ENCODE measurements at regions not wholly inside any gene's neighbourhood (a gene's known extent, or its start where the extent isn't known, plus 50 kb on each side); places are given as distances from the start of the nearest gene placed in this dataset.

- Histone ChIP-seq H3K4me2 (ENCODE audit: control insufficient read depth, extremely low read depth, insufficient read depth, low read depth, low read length) (no peak overlapping the region), H3K79me2 (ENCODE audit: control insufficient read depth, insufficient read depth, low read length) (no peaks in the 10 kb centered on the region), H3K36me3 (ENCODE audit: control insufficient read depth in 2 of 2, extremely low read depth in 1 of 2, insufficient read depth in 2 of 2, low read length in 2 of 2) (no peaks in the 10 kb centered on the region), H3K9me1 (ENCODE audit: control insufficient read depth, extremely low read depth, insufficient read depth, low read length) (no peaks in the 10 kb centered on the region), H3K9me3 (ENCODE audit: control insufficient read depth, low read depth, low read length) (no peaks in the 10 kb centered on the region), H3K9ac (ENCODE audit: control insufficient read depth, extremely low read depth, insufficient read depth, low read length) (no peak overlapping the region), H4K20me1 (ENCODE audit: control insufficient read depth, extremely low read depth, insufficient read depth, low read length) (no peaks in the 10 kb centered on the region), H3K4me1 (ENCODE audit: control insufficient read depth, extremely low read depth, insufficient read depth, low read length) (peaks cover 13% of the 10 kb centered on the region), H3K27me3 (ENCODE audit: control insufficient read depth, extremely low read depth, insufficient read depth, low read length) (no peaks in the 10 kb centered on the region), H3K4me3 (ENCODE audit: control insufficient read depth in 2 of 3, extremely low read depth in 1 of 3, insufficient read depth in 2 of 3, low read depth in 1 of 3, low read length in 3 of 3) (no peak overlapping the region), H2AFZ (ENCODE audit: control insufficient read depth, low read length) (no peak overlapping the region), H3K27ac (ENCODE audit: control insufficient read depth, insufficient read depth, low read length) (no peak overlapping the region)
- FAIRE-seq: no peak
- no peak for TF ChIP-seq CTCF (optimal IDR thresholded peaks at IDR 0.05 in 1 of 3, IDR thresholded peaks at IDR 0.05 in 1 of 3, conservative IDR thresholded peaks at IDR 0.05 in 1 of 3; ENCODE audit: extremely low read depth in 1 of 3, insufficient read depth in 2 of 3, low read length in 3 of 3)
- no peak for TF ChIP-seq EZH2 (IDR thresholded peaks at IDR 0.05; ENCODE audit: low read length)
- DNase-seq (ENCODE audit: low read depth, low spot score): no peak
- dilution Hi-C loops (cut with MboI; ENCODE audit: extremely low pct_ligation_motif_present, low sequenced_read_pairs): no loop called here
These were observed 197.7 kb upstream of the CIBAR2 start for GRCh38 chr16:85309656-85310587.

GRCh38 chr16:85310868-85311585 lies 198.8 kb upstream of the CIBAR2 start:
- no peaks in the 10 kb centered on the region for H3K79me2 ChIP-seq (ENCODE audit: control insufficient read depth, insufficient read depth, low read length)
- no peak overlapping the region for H3K4me2 ChIP-seq (ENCODE audit: control insufficient read depth, extremely low read depth, insufficient read depth, low read depth, low read length)
- no peaks in the 10 kb centered on the region for H3K9me1 ChIP-seq (ENCODE audit: control insufficient read depth, extremely low read depth, insufficient read depth, low read length)
- no peaks in the 10 kb centered on the region for H3K9me3 ChIP-seq (ENCODE audit: control insufficient read depth, low read depth, low read length)
- H3K9ac ChIP-seq (ENCODE audit: control insufficient read depth, extremely low read depth, insufficient read depth, low read length): no peak overlapping the region
- H3K4me1 ChIP-seq (ENCODE audit: control insufficient read depth, extremely low read depth, insufficient read depth, low read length): peaks cover 10% of the 10 kb centered on the region
- H3K27me3 ChIP-seq (ENCODE audit: control insufficient read depth, extremely low read depth, insufficient read depth, low read length): no peaks in the 10 kb centered on the region
- no peak overlapping the region for H3K27ac ChIP-seq (ENCODE audit: control insufficient read depth, insufficient read depth, low read length)
- TF ChIP-seq EZH2 (IDR thresholded peaks at IDR 0.05; ENCODE audit: low read length): no peak
- TF ChIP-seq CTCF (optimal IDR thresholded peaks at IDR 0.05 in 1 of 3, IDR thresholded peaks at IDR 0.05 in 1 of 3, conservative IDR thresholded peaks at IDR 0.05 in 1 of 3; ENCODE audit: extremely low read depth in 1 of 3, insufficient read depth in 2 of 3, low read length in 3 of 3): no peak
- no peaks in the 10 kb centered on the region for H3K36me3 ChIP-seq (ENCODE audit: control insufficient read depth in 2 of 2, extremely low read depth in 1 of 2, insufficient read depth in 2 of 2, low read length in 2 of 2)
- FAIRE-seq (no peak), DNase-seq (ENCODE audit: low read depth, low spot score) (no peak)
- H3K4me3 ChIP-seq (ENCODE audit: control insufficient read depth in 2 of 3, extremely low read depth in 1 of 3, insufficient read depth in 2 of 3, low read depth in 1 of 3, low read length in 3 of 3): no peak overlapping the region
- dilution Hi-C loops (cut with MboI; ENCODE audit: extremely low pct_ligation_motif_present, low sequenced_read_pairs): no loop called here
- H2AFZ ChIP-seq (ENCODE audit: control insufficient read depth, low read length): no peak overlapping the region
- no peaks in the 10 kb centered on the region for H4K20me1 ChIP-seq (ENCODE audit: control insufficient read depth, extremely low read depth, insufficient read depth, low read length)
